ENCODE measurements at regions not wholly inside any gene's neighbourhood (a gene's known extent, or its start where the extent isn't known, plus 50 kb on each side); places are given as distances from the start of the nearest gene placed in this dataset.
"Not testable (repeated sequence)": the region's sequence is repeated elsewhere in the genome, so short reads cannot be mapped to it uniquely, and the experiment has no call there.

- H3K36me3 ChIP-seq (ENCODE audit: control insufficient read depth in 2 of 2, extremely low read depth in 1 of 2, insufficient read depth in 2 of 2, low read length in 2 of 2); H3K4me3 ChIP-seq (replicated peaks in 1 of 3; ENCODE audit: insufficient read depth in 1 of 3, low read depth in 1 of 3, low read length in 3 of 3); POLR2A ChIA-PET; H3K27ac ChIP-seq (ENCODE audit: insufficient read depth, low read depth, low read length); CTCF ChIA-PET; H3K4me2 ChIP-seq (ENCODE audit: insufficient read depth, low read length); H3K27me3 ChIP-seq (ENCODE audit: control insufficient read depth in 2 of 2, insufficient read depth in 2 of 2, low read length in 2 of 2); H3K9me3 ChIP-seq (replicated peaks; ENCODE audit: control insufficient read depth, insufficient read depth, low read length); BruUV-seq (replicated peaks); FAIRE-seq; H3K4me1 ChIP-seq (ENCODE audit: control insufficient read depth, extremely low read depth, insufficient read depth, low read length); intact Hi-C loops (cut with micrococcal nuclease); H3K79me2 ChIP-seq (ENCODE audit: control insufficient read depth, insufficient read depth, low read length); DNase-seq (ENCODE audit: low read depth, low spot score); dilution Hi-C loops (cut with MboI; ENCODE audit: extremely low pct_ligation_motif_present, low sequenced_read_pairs); H3K9me1 ChIP-seq (replicated peaks; ENCODE audit: control insufficient read depth, extremely low read depth, insufficient read depth, low read length); H4K20me1 ChIP-seq (replicated peaks; ENCODE audit: control insufficient read depth, extremely low read depth, insufficient read depth, low read length); H2AFZ ChIP-seq (ENCODE audit: low read depth, low read length); H3K9ac ChIP-seq (replicated peaks; ENCODE audit: extremely low read depth, insufficient read depth, low read length): not testable (repeated sequence)
Observed at GRCh38 chrX:153266140-153266539, 55.4 kb downstream of the PNMA6F start.

- H3K79me2 ChIP-seq (ENCODE audit: control insufficient read depth, insufficient read depth, low read length); H4K20me1 ChIP-seq (replicated peaks; ENCODE audit: control insufficient read depth, extremely low read depth, insufficient read depth, low read length); intact Hi-C loops (cut with micrococcal nuclease); H3K36me3 ChIP-seq (ENCODE audit: control insufficient read depth in 2 of 2, extremely low read depth in 1 of 2, insufficient read depth in 2 of 2, low read length in 2 of 2); CTCF ChIA-PET; FAIRE-seq; DNase-seq (ENCODE audit: low read depth, low spot score); dilution Hi-C loops (cut with MboI; ENCODE audit: extremely low pct_ligation_motif_present, low sequenced_read_pairs); H3K27ac ChIP-seq (ENCODE audit: insufficient read depth, low read depth, low read length); H3K9ac ChIP-seq (replicated peaks; ENCODE audit: extremely low read depth, insufficient read depth, low read length); H3K27me3 ChIP-seq (ENCODE audit: control insufficient read depth in 2 of 2, insufficient read depth in 2 of 2, low read length in 2 of 2); POLR2A ChIA-PET; BruUV-seq (replicated peaks); H2AFZ ChIP-seq (ENCODE audit: low read depth, low read length); H3K4me1 ChIP-seq (ENCODE audit: control insufficient read depth, extremely low read depth, insufficient read depth, low read length); H3K4me3 ChIP-seq (replicated peaks in 1 of 3; ENCODE audit: insufficient read depth in 1 of 3, low read depth in 1 of 3, low read length in 3 of 3); H3K9me3 ChIP-seq (replicated peaks; ENCODE audit: control insufficient read depth, insufficient read depth, low read length); H3K4me2 ChIP-seq (ENCODE audit: insufficient read depth, low read length); H3K9me1 ChIP-seq (replicated peaks; ENCODE audit: control insufficient read depth, extremely low read depth, insufficient read depth, low read length): not testable (repeated sequence)
Observed at GRCh38 chrX:153260468-153260867, 61.1 kb downstream of the PNMA6F start.

- H3K9ac ChIP-seq (replicated peaks; ENCODE audit: extremely low read depth, insufficient read depth, low read length); FAIRE-seq; H3K9me1 ChIP-seq (replicated peaks; ENCODE audit: control insufficient read depth, extremely low read depth, insufficient read depth, low read length); DNase-seq (ENCODE audit: low read depth, low spot score); H2AFZ ChIP-seq (ENCODE audit: low read depth, low read length); intact Hi-C loops (cut with micrococcal nuclease); H4K20me1 ChIP-seq (replicated peaks; ENCODE audit: control insufficient read depth, extremely low read depth, insufficient read depth, low read length); H3K4me3 ChIP-seq (replicated peaks in 1 of 3; ENCODE audit: insufficient read depth in 1 of 3, low read depth in 1 of 3, low read length in 3 of 3); H3K27ac ChIP-seq (ENCODE audit: insufficient read depth, low read depth, low read length); H3K79me2 ChIP-seq (ENCODE audit: control insufficient read depth, insufficient read depth, low read length); H3K4me2 ChIP-seq (ENCODE audit: insufficient read depth, low read length); H3K36me3 ChIP-seq (ENCODE audit: control insufficient read depth in 2 of 2, extremely low read depth in 1 of 2, insufficient read depth in 2 of 2, low read length in 2 of 2); POLR2A ChIA-PET; CTCF ChIA-PET; H3K27me3 ChIP-seq (ENCODE audit: control insufficient read depth in 2 of 2, insufficient read depth in 2 of 2, low read length in 2 of 2); H3K4me1 ChIP-seq (ENCODE audit: control insufficient read depth, extremely low read depth, insufficient read depth, low read length); dilution Hi-C loops (cut with MboI; ENCODE audit: extremely low pct_ligation_motif_present, low sequenced_read_pairs); H3K9me3 ChIP-seq (replicated peaks; ENCODE audit: control insufficient read depth, insufficient read depth, low read length); BruUV-seq (replicated peaks): not testable (repeated sequence)
Observed at GRCh38 chrX:153253239-153253638, 68.3 kb downstream of the PNMA6F start.

- BruUV-seq (replicated peaks); H3K9me3 ChIP-seq (replicated peaks; ENCODE audit: control insufficient read depth, insufficient read depth, low read length); H3K9ac ChIP-seq (replicated peaks; ENCODE audit: extremely low read depth, insufficient read depth, low read length); H2AFZ ChIP-seq (ENCODE audit: low read depth, low read length); CTCF ChIA-PET; dilution Hi-C loops (cut with MboI; ENCODE audit: extremely low pct_ligation_motif_present, low sequenced_read_pairs); H3K9me1 ChIP-seq (replicated peaks; ENCODE audit: control insufficient read depth, extremely low read depth, insufficient read depth, low read length); H3K79me2 ChIP-seq (ENCODE audit: control insufficient read depth, insufficient read depth, low read length); POLR2A ChIA-PET; H3K4me3 ChIP-seq (replicated peaks in 1 of 3; ENCODE audit: insufficient read depth in 1 of 3, low read depth in 1 of 3, low read length in 3 of 3); H4K20me1 ChIP-seq (replicated peaks; ENCODE audit: control insufficient read depth, extremely low read depth, insufficient read depth, low read length); H3K27ac ChIP-seq (ENCODE audit: insufficient read depth, low read depth, low read length); H3K36me3 ChIP-seq (ENCODE audit: control insufficient read depth in 2 of 2, extremely low read depth in 1 of 2, insufficient read depth in 2 of 2, low read length in 2 of 2); intact Hi-C loops (cut with micrococcal nuclease); H3K27me3 ChIP-seq (ENCODE audit: control insufficient read depth in 2 of 2, insufficient read depth in 2 of 2, low read length in 2 of 2); H3K4me2 ChIP-seq (ENCODE audit: insufficient read depth, low read length); H3K4me1 ChIP-seq (ENCODE audit: control insufficient read depth, extremely low read depth, insufficient read depth, low read length); DNase-seq (ENCODE audit: low read depth, low spot score): not testable (repeated sequence)
- FAIRE-seq = peak; percentile 12
Observed at GRCh38 chrX:153252378-153253129, 69.0 kb downstream of the PNMA6F start.
